ENCODE measurements at regions not wholly inside any gene's neighbourhood (a gene's known extent, or its start where the extent isn't known, plus 50 kb on each side); places are given as distances from the start of the nearest gene placed in this dataset.

- Histone ChIP-seq H3K18ac (ENCODE audit: extremely low read depth, low read length) (no peak overlapping the region), H3K4me2 (ENCODE audit: insufficient read depth in 1 of 2, low read depth in 2 of 2, low read length in 2 of 2) (peak overlapping the region; percentile 80 to 93), H2AK5ac (ENCODE audit: low read depth, low read length) (no peak overlapping the region), H3K27ac (ENCODE audit: low read depth, low read length) (no peak overlapping the region), H2BK12ac (ENCODE audit: low read depth, low read length) (no peak overlapping the region), H4K5ac (ENCODE audit: insufficient read length, low read depth, low read length) (no peak overlapping the region), H2BK120ac (replicated peaks; ENCODE audit: low read depth, low read length) (no peak overlapping the region), H3K14ac (ENCODE audit: insufficient read length) (no peak overlapping the region), H2BK20ac (ENCODE audit: low read length) (no peak overlapping the region), H2BK5ac (ENCODE audit: low read depth, low read length) (no peak overlapping the region), H4K20me1 (replicated peaks in 1 of 2; ENCODE audit: control insufficient read depth in 1 of 2, insufficient read depth in 2 of 2, low read length in 2 of 2) (no peaks in the 10 kb centered on the region), H2AFZ (ENCODE audit: low read length) (peak overlapping the region; percentile 87; the same call in 1 of the 2 replicates), H4K8ac (ENCODE audit: extremely low read depth, insufficient read depth, low read length) (no peak overlapping the region), H3K4me3 (ENCODE audit: extremely low read depth in 1 of 4, insufficient read depth in 2 of 4, low read depth in 3 of 4, low read length in 4 of 4) (peak overlapping the region in 3 of 4 experiments; percentile 39 to 61 (median 50); a peak in 4 of 8 replicates), H3K56ac (replicated peaks; ENCODE audit: insufficient read length, low read depth, low read length) (no peak overlapping the region), H3K9ac (replicated peaks in 1 of 4; ENCODE audit: extremely low read depth in 1 of 4, low read depth in 3 of 4, low read length in 3 of 4) (no peak overlapping the region), H2BK15ac (ENCODE audit: low read length) (no peak overlapping the region), H3K79me2 (ENCODE audit: control insufficient read depth in 1 of 2, insufficient read depth in 2 of 2, low read length in 2 of 2) (no peaks in the 10 kb centered on the region), H3K23me2 (ENCODE audit: low read depth, low read length) (peaks cover 8% of the 10 kb centered on the region), H3K23ac (ENCODE audit: insufficient read length) (no peak overlapping the region), H3K79me1 (ENCODE audit: low read depth, low read length) (no peaks in the 10 kb centered on the region), H3K9me3 (ENCODE audit: insufficient read depth in 2 of 2, low read depth in 1 of 2, low read length in 1 of 2) (no peaks in the 10 kb centered on the region), H3K36me3 (ENCODE audit: control insufficient read depth in 2 of 4, insufficient read depth in 4 of 4, low read length in 3 of 4) (no peaks in the 10 kb centered on the region), H3K4me1 (replicated peaks in 1 of 4; ENCODE audit: control insufficient read depth in 3 of 4, insufficient read depth in 4 of 4, low read length in 3 of 4) (peaks cover 0 to 15% (median 8%) of the 10 kb centered on the region in 4 experiments; a peak in 6 of 7 replicates), H4K91ac (replicated peaks; ENCODE audit: insufficient read length, low read length) (no peak overlapping the region), H3K4ac (replicated peaks; ENCODE audit: insufficient read length, low read depth, low read length) (no peak overlapping the region), H3K27me3 (replicated peaks in 1 of 4; ENCODE audit: control insufficient read depth in 3 of 4, extremely low read depth in 1 of 4, insufficient read depth in 3 of 4, low read length in 3 of 4) (peaks cover 0 to 32% (median 16%) of the 10 kb centered on the region in 4 experiments; a peak in 6 of 7 replicates)
- CTCF ChIA-PET (ENCODE audit: partially characterized antibody), result interaction anchor here (0.8 to 2.2 kb wide), 8 partner anchors 20 to 520 kb away, joined by 3 to 5 read pairs (median 4); no protein-coding TSS in a partner anchor
- DNase-seq (ENCODE audit: low read depth in 1 of 2, low spot score in 2 of 2), result no peak
- FAIRE-seq, result no peak
- whole genome bisulfite sequencing, 2 experiments (ENCODE audit: extremely low coverage in 1 of 2, insufficient coverage in 1 of 2, insufficient read length in 1 of 2, insufficient replicate concordance in 2 of 2, low coverage in 1 of 2, low lambda C conversion rate in 2 of 2, missing lambda C conversion rate in 1 of 2), result 88% methylated on average over 3 of the region's 3 CpGs; no CpG with 5 or more reads in 1 of the 2 experiments
- POLR2A ChIA-PET (ENCODE audit: partially characterized antibody), result interaction anchor here (1.0 to 1.3 kb wide), 2 partner anchors 9 to 25 kb away, joined by 4 read pairs; no protein-coding TSS in a partner anchor
- TF ChIP-seq CBX5 (IDR thresholded peaks at IDR 0.05; ENCODE audit: low read depth, low read length) (no peak), SAP30 (IDR thresholded peaks at IDR 0.05; ENCODE audit: insufficient read depth, insufficient replicate concordance, low read length) (no peak), POU5F1 (IDR thresholded peaks at IDR 0.05; ENCODE audit: low read depth, low read length) (no peak), SIX5 (IDR thresholded peaks at IDR 0.05; ENCODE audit: low read depth, low read length) (no peak), PHF8 (conservative IDR thresholded peaks at IDR 0.05; ENCODE audit: low read depth, low read length) (no peak)
These were observed 62.8 kb downstream of the SPATA31C2 start for GRCh38 chr9:88075506-88075905.
